CD1c-positive myeloid dendritic cell (primary cell): ENCODE measurements at regions not wholly inside any gene's neighbourhood (a gene's known extent, or its start where the extent isn't known, plus 50 kb on each side); places are given as distances from the start of the nearest gene placed in this dataset.

ENCODE experiments used
- DNase-seq: peaks from one replicate; pipeline ENCODE4 v3.0.0-alpha.2; 2016; ENCODE audit errors: extremely low spot score

DNA sequence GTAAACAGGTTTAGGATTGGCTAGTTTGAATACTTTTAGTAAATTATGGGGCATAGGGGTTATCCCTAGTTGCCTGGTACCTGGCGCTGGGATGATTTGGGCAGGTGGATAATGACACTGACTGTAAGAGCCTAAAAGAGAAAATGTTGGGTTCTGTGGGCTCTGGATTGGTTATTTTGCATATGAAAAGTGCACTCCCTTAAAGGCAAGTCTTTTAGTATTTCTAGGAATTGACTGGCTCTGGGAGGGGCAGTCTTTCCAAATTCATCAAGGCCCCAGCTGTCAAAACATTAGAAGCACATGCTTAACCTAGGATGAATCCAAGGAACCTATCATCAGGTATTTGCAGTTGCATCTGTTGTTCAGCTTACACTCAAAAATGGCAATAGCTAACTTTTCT is 454.6 kb upstream of the SORCS1 start:
- no peak for DNase-seq

DNA sequence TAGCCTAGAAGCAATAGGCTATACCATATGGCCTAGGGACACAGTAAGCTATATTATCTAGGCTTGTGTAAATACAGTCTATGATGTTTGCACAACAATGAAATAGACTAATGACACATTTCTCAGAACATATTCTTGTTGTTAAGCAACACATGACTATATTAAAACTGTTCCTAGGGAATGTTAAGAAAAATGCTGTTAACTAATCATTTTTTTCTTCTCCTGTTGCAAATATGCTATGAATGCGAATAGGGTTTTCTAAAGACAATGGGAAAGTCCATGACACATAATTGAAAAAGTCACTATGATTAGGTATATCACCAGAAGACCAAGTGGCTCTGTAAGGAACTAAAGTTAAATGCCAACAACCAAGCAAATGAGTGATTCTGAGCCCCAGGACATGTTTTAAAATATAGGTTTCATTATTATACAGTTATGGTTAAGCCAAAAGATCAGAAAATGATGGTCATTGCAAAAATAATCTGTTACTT is 454.0 kb upstream of the SORCS1 start:
- DNase-seq: no peak

DNA sequence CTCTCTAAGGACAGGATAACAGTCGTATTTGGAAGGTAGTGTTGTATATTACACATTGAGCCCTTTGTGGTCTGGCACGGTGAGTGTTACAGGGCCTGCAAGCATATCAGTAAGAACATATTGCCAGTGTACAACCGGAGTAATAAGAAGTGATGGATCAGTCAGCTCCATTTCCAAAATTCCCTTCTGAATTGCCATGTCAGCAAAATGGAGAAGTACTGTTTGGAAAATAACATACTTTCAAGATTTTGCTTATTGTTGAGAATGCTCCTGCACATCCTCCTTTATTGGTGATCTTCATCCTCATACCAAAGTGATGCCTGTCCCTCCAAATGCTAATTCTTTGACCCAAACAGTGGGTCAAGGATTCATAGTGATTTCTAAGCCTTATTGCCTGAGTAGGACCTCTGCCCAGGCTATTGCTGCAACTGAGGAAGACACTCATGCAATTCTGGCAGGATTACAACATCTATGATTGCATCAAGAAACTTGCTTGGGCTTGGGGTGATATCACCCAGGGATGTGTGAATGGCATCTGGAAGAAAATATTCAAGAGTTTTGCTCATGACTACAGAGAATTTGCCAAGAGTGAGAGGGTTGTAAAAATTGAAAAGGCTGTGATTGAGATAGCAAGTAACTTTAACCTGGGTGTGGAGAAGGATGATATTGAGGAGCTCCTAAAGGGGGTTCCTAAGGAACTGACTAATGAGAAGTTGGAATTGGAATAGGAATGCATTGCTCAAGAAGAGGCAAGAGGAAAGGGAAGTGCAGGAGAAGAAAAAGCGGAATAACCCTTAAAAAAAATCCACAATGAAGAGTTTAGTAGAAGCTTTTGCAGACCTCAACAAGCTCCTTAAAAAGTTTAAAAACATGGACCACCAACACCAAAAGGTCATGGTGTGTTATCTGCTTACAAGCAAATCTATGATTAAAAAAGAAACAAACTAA is 452.2 kb upstream of the SORCS1 start:
- DNase-seq: peak; percentile 53

DNA sequence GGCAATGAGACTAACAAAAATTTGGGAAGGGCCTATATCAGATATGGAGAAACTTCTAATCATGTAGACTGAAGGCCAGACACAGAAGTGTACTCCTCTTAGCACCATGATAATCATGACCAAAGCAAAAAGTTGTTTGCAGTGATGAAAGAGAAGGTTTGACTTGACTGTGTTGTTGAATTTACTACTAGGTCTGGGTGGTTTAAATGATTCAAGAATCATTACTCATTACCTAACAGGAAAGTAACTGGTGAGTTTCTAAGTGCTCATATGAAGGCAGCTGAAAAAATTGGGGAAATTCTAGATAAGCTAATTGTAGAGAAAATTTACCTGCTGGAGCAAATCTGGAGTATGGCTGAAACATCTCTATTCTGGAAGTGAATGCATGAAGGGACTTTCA is 451.5 kb upstream of the SORCS1 start:
- no peak for DNase-seq

DNA sequence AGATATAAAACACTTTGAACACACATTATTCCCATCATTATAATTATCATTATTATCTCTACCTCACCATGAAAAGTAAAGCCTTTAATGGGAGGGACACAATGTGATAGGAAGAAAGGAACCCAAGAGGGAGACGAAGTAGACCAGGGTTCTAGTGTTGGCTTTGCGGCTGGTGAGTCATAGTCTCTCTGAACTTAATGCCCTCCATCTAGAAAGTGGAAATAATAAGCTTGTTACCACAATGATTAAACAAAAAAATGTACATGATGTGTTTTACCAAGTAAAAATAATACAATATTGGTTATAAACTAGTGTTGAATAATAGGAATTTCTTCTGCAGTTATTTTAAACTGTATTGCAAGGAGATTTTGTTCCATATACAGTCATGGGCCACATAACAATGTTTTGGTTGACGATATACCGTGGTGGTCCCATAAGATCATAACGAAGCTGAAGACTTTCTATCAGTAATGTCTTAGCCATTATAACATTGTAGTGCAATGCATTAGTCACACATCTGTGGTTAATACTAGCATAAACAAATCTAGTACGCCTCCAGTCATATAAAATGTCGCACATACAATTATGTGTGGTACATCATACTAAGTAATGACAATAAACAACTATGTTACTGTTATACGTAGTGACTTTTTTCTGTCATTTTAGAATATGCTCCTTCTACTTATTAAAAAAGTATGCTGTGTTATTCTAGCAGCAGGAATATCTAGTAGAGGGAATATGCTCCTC is 450.6 kb upstream of the SORCS1 start:
- DNase-seq: no peak

DNA sequence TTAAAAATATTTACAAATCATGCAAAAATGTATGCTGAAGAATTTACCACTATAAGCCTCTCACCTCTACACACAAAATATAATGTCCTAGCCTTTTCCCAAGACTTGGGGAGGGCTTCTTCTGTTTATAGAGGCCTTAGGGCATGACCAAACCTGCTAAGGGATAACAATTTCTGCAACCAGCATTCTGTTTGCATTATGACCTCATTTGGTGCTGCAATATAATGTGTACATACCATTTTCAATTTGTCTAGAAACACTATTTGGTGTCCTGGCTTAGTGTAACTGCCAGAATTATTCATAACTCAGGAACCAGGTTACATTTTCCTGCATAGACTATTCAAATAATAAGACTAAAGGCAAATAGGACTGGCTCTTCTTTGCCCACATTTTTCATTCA is 446.6 kb upstream of the SORCS1 start:
- no peak for DNase-seq

DNA sequence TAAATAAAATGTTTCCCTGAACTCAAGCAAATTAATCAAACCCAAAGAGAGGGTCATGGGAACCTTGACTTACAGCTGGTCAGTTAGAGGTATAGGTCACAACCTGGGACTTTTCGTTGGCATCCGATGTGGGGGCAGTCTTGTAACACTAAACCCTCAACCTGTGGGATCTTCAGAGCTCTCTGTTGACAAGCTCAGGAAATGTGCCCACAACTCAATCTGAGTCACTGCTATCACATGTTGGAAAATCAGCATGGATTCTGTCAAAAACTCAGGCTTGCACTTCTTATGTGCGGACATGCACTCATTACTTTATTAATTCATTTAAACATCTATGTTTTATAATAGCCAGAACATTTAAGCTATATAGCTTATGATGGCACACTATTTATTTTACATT is 424.6 kb upstream of the SORCS1 start:
- no peak for DNase-seq

DNA sequence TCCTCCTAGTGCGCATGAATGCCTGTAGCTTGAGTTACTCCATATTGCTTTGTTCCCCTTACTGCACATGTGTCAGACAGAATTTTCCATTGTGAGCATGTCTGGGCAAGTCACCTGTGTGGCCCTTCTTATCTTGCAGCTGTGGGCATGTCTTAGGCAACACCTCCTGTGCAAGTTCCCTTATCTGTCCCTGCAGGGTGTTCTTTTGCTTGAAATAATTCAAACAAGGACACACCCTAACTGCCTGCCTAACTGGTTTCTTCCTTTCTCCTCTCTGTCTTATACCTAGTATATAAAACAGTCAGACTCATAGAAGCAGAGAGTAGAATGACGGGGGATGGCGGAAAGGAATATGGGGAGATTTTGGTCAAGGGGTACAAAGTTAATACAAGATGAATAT is 421.1 kb upstream of the SORCS1 start:
- no peak for DNase-seq

DNA sequence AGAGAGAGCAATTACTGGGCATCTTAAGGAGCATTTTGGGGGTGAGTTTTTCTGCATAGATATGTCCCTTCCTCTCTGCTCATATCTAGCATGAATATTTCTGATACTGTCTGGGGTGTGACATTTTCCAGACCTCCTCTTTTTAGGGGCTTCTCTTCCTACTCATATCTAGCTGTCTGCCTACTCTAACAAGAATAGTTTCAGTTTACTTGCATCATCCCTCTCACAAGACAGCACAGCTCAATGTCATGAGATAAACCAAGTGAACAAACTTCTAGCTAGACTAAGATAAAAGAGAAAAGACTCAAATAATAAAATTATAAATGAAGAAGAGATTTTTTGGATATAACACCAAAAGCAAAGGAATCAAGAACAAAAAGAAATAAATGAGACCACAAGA is 419.5 kb upstream of the SORCS1 start:
- DNase-seq: no peak

DNA sequence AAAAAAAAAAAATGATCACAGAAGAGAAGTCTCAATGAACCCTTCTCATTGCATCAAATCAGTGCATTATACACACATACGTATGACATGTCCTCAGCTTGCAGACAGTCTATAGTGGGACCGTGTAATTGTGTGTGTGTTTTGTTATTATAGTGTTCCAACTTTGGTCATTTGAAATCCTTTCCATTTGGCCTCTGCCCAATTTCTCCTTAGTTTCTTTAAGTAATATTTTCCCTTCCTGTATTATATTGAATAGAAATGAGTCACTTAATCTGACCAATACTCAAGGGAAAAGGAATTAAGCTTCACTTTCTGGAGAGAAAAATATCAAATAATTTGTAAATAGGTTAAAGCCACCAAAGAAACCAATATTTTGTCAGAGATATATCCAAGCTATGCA is 415.5 kb upstream of the SORCS1 start:
- DNase-seq: no peak

DNA sequence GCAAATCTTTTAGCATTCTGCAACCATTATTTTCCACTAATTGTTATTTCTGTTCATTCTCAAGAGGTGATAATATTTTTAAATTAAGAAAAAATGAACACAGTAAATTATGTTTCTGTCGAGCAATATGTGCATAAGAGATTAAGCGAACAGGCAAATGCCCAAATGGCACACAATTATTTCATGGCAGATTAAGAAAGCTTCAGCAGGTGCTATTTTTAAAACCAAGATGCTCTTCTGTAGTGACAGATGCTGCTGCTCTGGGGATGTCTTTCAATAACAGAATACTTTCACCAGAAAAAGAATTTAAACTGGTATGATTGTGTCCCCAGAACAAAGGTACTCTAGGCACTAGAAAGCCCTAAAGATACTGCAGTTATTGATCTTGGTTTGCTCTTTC is 412.7 kb upstream of the SORCS1 start:
- DNase-seq: no peak

DNA sequence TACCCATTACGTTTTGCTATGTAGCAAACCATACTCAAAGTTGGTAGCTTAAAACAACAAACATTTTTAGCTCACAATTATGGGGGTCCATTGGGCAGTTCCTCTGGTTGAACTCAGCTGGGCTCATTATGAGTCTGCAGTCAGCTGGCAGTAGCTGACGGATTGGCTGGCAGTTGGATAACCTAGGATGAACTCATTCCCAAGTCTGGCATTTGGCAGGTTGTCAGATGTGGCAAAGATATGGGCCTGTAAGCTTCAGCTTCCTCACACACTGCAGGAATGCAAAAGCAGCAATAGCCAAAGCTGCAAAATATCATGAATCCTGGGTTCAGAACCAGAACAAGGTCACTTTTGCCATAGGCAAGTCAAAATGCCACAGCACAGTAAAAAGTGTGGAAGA is 412.2 kb upstream of the SORCS1 start:
- no peak for DNase-seq

DNA sequence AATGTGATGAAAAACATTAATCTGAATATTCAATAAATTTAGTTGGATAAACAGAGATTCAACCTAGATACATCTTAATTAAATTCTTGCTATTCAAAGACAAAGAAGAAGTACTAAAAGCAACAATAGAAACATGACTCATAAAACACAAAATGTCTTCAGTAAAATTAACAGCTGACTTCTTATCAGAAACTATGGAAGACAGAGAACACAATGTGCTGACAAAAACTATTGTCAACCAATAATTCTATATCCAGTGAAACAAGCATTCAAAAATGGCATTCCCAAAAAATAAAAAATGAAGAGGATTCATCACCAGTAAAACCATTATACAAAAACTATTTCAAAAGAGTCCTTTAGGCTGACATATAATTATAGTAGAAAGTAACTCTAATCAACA is 400.5 kb upstream of the SORCS1 start:
- DNase-seq: no peak

DNA sequence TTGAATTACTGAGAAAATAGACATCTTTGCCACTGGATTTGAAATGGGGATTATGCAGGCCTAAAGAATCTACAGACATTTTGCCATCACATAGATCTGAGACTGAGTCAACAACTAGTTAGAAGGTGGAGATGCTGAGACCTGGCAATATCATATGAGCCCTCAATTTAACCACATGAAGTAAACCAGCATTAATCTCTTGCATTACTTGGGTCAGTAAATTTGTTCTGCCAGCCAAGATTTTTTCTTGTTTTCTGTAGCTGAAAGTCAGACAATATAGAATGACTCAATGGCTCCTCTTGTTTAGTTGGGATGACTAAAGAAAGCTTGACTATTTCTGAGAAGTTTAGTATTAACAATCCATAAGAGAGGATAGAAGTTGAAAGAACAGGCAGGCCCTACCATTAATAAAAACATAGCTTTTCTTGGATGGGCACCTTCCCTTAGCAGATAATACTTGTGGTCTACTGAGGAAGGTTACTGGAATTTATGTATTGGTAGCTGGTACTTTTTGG is 396.7 kb upstream of the SORCS1 start:
- DNase-seq: no peak

DNA sequence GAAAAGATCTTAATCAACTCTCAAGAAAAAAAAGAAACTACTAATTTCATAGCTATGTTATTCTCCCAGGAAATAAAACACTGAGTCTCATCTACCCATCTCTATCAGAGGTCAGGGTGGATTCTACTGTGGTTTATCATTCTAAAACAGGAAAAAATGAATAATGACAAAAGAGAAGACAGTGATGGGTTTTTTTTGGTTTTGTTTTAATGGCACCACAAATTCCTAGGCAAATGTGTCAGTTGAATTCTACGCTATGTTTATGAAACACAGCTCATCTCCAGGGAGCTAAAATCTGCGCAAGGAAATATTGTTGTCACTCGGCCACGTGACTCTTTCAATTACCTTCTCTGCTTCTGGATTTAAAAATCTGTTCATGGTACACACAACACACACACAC is 393.4 kb upstream of the SORCS1 start:
- no peak for DNase-seq

DNA sequence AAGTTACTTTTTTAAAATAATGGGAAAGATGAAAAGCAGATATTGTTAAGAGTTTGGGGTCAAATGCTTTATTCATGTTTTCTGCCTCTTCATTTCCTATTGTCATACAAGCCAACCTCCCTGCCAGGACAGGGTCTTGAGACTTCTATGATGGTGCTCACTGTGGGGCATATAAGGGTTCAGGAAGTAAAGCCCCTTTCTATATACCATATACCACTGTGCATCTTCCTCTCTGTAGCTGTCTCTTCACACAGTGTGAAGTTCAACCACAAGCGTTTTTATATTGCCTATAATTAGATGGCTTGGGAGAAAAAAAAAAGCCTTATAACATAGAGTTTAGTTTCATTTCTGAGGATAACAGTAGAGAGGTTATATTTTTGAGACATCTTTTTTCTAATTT is 389.8 kb upstream of the SORCS1 start:
- DNase-seq: no peak

DNA sequence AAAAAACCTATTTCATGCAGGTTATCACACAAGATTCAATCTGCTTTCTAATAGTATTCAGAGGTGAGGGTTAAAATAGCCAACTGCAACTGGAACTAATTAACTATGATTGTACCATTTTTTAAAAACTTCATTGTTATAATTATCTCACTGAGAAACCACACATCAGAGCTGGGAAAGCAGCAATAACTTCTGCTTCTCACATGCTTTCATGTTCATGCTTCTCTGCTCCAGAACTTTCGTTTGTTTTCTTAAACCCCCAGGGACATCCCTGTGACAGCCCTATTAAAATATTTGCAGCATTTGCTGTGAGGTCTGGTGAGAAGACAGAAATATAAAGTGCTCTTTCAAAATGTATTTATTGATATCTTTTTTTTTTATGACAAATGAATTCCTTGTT is 389.0 kb upstream of the SORCS1 start:
- no peak for DNase-seq

DNA sequence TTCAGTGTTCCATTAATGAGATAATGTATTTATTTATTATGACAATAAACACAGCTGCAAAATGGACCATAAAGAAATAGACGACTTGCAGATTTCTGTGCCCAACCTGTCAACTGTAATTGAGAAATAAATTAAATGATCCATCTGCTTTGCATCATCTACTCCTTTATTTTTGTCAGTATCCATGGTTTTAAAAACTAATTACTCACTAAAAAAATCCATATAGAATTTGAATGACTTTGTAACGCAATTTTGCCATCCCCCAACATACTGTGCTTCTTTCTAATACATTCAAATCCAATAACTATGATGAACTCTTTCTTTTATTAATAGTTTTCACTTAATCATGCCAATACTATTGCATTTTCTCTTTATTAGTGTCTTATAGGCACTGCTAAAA is 388.5 kb upstream of the SORCS1 start:
- no peak for DNase-seq

DNA sequence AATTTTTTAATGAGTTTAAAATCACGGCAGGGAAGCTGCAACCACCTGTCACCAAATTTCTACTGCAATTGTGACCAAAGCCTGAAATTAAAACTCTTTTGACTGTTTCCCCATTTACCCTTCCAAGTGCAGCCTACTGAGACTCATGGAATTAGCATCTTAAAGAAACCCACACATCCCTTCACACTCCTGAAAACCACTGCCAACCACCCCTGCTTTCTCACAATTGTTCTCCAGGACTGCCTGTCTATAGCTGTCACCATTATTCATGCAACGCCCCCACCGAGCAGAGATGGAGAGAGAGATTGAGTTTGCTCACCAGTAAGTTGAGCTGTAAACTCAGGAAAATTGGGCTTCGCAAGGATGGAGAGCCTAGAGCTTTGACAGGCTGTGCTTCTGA is 383.8 kb upstream of the SORCS1 start:
- no peak for DNase-seq

DNA sequence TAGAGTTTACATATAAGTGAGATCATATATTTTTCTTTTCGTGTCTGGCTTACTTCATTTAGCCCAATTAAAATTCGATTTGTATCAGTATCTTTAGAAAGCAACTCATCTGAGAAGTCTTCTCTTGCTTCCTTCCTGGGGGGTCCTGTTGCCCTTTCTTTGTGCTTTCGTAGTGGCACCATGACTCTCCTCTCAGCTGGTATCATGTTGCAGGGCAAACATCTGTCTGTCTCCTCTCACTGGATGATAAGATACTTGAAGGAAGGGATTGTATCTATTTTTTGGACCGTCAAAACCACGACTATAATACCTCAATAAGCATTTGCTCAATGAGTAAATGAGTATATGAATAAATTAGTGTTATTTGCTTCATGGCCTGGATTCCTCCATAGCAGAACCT is 382.5 kb upstream of the SORCS1 start:
- DNase-seq: no peak

DNA sequence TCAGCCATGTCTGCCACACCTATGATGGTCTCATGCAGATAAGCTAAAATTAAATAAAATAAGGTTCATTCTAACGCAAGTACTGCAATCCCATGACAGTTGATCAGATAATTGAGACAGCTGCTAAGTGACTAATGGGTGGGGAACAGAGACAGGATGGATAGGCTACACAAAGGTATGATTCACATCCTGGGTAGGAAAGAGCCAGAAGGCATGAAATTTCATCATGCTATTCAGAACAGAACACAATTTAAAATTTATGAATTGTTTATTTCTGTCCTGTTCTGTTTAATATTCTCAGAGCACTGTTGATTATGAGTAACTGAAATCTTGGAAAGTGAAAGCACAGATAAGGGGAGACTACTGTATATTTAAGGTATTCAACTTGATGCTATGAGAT is 381.8 kb upstream of the SORCS1 start:
- no peak for DNase-seq

DNA sequence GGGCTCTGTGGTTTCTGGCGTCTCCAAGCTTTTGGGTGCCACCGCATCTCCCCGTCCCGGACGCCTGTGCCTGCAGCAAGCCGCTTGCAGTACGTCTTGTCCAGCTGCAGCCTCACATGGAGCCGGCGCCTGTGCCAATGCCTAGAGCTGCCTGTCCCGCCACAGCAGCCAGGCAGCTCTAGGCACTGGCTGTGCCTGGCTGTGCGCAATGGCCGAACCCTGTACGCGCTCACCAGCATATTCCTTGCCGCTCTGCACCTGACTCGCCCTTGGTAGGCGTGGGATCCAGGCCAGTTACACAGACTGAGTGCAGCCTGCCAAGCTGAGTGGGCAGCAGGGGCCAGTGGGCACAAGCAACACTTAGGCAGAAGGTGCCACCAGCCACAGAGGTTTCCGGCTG is 381.2 kb upstream of the SORCS1 start:
- no peak for DNase-seq
